Renal pelvis (tissue), 1 donor: ENCODE measurements at regions not wholly inside any gene's neighbourhood (a gene's known extent, or its start where the extent isn't known, plus 50 kb on each side); places are given as distances from the start of the nearest gene placed in this dataset.
"Not testable (repeated sequence)": the region's sequence is repeated elsewhere in the genome, so short reads cannot be mapped to it uniquely, and the experiment has no call there.

Experiments
- DNase-seq: peaks from one replicate; pipeline ENCODE4 v3.0.0-alpha.2; 2013

- no peak for DNase-seq
Measured at GRCh38 chr2:150371044-150371818, 116.2 kb downstream of the RND3 start.

DNA sequence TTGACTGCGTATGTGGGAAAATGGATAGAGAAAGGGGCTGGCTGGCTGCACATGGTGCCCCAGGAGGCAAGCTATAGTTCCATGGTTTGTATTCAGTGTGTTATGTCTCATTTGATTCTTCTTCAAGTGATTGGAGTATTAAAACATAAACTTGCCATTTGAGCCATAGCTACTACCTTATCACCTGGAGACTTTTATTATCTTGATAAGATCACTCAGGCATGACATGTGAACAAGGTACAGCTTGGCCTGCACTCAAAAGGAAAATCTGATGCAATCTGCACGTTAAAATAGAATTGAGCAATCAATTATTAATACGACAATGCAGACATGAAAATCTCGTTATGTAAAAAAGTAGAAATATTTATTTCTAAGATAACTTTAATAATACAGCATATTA, 116.9 kb downstream of the RND3 start:
- DNase-seq = no peak

- DNase-seq = no peak
Measured at GRCh38 chr2:150369862-150370261, 117.6 kb downstream of the RND3 start.

GRCh38 chr2:150358468-150358807, 129.0 kb downstream of the RND3 start:
- DNase-seq = no peak

GRCh38 chr2:150357770-150358467, 129.5 kb downstream of the RND3 start:
- no peak for DNase-seq

DNA sequence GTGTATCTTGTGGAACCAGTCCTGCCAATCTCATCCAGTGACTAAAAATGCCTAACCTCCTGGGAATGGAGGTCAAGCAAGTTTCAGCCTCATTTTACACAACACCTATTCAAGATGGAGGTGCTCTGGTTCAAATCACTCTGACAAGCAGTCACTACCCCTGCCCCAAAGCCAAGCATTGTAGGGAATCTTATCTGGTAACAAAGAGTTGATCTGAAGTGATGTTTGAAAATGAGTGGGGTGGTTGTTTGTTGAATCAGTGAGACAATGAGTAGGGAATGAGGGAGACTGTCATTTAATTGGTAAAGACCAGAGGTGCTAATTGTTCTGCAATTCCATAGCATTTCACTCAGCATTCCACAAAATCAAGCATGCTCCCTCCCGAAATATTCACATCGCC, 132.0 kb downstream of the RND3 start:
- no peak for DNase-seq

DNA sequence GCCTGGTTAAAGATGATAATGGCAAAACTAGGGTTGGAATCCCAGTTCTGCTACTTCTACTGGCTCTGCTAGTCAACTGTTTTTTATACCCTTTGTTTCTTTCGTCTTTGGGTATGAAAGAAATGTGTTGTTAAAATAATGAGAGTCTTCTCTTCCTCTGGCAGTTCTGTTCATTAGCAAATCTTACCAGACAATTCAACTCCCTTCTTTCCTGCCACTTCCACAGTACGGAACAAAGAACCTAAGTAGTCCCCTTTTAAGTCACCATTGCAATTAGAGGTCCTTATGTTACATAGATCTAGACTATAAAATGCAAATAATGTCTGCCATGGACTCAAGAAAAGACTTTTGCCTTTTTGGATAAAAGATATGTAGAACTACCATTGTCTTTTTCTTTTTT, 134.1 kb downstream of the RND3 start:
- DNase-seq = no peak

DNA sequence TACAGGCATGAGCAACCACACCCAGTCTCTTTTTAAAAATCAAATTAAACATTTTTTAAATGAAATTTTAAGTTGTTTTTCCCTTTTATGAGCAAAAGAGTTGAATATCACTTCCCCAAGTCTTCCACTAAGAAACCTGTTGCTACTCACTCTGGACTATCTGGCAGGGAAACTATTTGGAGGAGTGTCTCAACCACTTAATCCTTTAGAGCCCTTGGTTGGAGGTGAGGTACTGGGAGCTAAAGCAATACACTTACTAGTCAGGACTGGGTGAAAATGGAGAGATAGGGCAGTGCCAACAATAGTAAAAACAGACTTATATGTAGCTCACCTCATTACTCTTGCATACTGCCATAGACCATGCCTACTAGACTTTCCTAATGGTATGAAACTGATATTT, 135.5 kb downstream of the RND3 start:
- DNase-seq = no peak

GRCh38 chr2:150350500-150350899, 137.0 kb downstream of the RND3 start:
- no peak for DNase-seq

GRCh38 chr2:150346806-150347205, 140.7 kb downstream of the RND3 start:
- DNase-seq = no peak

DNA sequence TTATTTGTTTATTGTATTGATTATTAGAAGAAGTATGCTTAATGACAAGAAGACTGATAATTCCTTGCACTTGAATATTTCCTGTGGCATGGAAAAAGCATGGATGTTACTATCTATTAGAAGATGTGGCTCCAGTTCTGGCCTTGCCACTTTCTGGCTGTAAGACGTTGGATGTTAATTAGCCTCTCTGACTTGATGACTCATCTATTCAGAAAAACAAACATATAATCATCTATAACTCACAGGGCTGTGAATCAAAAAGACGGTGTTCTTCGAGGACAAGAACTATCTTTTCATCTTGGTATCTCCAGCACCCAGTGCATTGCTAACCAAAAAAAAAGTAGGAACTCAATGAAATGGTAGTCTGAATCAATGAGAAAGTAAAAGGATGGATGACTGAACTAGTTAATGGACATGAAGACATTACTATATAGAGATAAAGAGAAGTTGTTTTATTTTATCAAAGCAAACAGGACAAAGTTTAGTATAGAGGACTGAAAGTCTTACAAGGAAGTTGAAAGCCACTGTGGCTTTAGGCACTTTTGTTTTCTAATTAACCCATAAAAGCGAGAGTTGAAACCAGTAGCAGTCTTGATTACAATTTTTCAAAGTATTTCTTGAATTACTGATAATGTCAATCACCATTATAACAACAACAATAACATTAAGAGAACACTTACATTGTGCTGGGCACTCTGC, 145.3 kb downstream of the RND3 start:
- DNase-seq = no peak

DNA sequence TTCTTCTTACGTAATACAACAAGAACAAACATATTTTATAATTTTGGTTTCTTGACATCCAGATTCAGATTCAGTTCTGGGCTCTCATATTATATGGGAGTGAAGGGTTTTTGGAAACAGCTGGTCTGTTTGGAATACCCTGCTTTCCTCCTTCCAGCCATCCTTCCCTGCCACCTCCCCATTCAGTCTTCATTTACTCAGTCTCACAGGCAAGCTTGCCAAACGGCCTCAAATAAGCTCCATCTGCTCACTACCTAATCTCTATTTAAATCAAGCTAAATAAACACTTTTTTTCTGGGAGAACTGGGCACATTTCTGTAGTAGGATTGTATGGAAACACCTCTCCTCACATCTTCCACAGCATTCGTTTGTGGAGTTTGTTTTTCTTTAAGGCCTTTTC, 147.5 kb downstream of the RND3 start:
- no peak for DNase-seq

- DNase-seq = no peak
Measured at GRCh38 chr2:150339282-150339681, 148.2 kb downstream of the RND3 start.

DNA sequence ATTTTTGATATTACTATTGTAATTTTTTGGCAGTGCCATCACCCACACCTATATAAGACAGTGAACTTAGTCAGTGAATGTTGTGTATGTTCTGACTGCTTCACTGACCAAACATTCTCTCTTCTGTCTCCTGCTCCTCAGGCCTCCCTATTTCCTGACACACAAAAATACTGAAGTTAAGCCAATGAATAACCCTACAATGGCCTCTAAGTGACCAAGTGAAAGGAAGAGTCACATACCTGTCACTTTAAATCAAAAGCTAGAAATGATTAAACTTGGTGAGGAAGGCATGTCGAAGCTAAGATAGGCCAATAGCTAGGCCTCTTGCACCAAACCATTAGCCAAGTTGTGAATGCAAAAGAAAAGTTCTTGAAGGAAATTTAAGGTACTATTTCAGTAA, 151.9 kb downstream of the RND3 start:
- DNase-seq = no peak

DNA sequence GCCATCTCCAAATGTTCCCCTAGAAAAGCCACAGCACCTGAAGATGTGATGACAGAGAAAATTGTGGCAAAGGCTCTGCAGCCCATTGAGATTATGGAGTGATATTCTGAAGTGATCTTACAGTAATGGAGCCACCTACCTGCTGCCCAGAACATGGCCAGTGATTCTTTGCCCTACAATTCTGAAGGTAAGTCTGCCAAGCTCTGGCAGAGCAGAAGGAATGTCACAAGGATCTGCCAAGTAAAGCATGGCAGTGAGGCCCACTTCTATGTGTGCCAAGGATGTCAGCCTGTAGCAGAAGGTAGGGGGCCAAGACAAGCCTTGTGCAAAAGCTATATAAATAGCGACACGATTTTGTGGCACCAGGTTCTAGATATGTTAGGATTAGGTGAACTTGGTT, 155.1 kb downstream of the RND3 start:
- no peak for DNase-seq

GRCh38 chr2:150327564-150328489, 159.6 kb downstream of the RND3 start:
- DNase-seq = no peak

DNA sequence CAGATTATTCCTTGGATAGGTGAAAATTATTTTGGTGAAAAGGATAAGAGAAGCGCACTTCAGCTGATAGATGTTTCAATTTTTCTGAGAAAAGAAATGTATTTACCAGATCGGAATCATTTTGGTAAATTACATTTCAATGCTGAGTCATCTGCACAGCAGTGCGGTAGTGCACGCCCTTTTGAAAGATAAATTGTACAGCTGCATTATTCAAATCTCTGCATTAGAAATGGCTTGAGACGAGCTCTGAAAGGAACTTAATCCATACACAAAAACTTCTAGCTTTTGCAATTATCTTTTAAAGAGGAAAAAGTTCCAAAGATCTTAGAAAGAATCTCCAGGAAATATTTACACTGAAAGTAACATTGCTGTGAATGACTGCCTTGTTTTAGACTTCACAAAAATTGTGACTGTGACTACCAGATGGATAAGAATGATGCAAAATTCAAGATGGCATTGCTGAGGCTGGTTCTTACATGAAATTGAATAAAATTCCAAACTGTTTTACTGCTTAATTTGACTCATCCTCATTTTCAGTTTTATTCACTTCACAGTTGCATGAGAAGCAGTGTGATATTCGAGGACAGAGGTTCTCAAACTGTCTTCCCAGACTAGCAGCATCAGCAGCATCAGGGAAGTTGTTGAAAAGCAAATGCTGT, 161.7 kb downstream of the RND3 start:
- no peak for DNase-seq

GRCh38 chr2:150323071-150323470, 164.4 kb downstream of the RND3 start:
- not testable (repeated sequence) for DNase-seq

- no peak for DNase-seq
Measured at GRCh38 chr2:150320608-150321007, 166.9 kb downstream of the RND3 start.

- DNase-seq = no peak
Measured at GRCh38 chr2:150319658-150320555, 167.6 kb downstream of the RND3 start.
